NCI-H345 (cell line): ENCODE measurements at regions not wholly inside any gene's neighbourhood (a gene's known extent, or its start where the extent isn't known, plus 50 kb on each side); places are given as distances from the start of the nearest gene placed in this dataset.

Experiments used
- DNase-seq: peaks from one replicate; lab custom pipeline; 2025; lab: John Stamatoyannopoulos, UW

DNA sequence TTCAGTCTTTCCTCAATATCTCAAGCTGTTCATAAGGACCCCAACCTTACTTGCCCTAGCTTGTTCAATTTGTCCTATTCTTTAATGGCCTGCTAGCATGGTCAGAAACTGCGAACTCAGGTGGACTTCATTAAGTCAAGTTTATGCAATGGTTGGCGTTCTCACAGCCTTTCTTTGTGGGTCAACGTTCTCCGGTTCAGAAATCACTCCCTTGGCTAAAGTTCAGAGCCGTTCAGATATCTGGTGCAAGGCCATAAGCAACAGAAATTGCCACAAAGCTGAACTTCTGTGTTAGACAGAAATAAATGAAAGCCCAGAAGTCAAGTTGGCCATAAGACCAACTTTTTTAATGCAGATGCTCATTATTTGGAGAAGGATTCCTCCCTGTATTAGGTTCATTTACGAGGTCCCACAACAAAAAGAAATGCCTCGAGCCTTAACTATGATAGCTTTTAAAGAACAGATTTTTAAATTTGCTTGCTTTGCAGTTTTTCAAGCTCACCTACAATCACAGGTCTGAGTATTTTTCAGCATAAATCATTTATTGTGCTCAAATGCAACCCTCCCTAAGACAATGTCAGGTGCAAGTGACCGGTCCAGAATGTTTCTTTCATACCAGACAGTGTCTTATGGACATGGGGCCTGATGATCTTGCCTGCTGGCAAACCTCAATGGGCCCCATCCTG is 140.2 kb upstream of the COL11A1 start:
- no peak for DNase-seq

DNA sequence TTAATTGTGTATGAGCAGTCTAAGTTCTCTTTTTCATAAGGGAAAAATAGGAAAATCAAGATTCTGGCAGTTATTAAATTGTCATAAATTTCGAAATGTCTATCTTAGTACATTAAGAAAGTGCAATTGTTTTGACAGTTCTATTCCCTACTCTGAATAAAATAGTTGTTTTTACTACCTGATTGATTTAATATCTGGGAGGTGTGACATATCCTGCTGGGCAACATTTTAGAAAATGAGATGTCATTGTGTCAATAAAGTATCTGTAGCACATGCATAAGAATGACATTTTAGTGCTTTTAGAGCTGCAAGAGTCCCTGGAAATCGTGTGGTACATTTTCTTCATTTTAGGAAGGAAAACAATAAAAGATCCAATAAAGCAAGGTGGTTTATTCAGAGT is 139.2 kb upstream of the COL11A1 start:
- DNase-seq = no peak

DNA sequence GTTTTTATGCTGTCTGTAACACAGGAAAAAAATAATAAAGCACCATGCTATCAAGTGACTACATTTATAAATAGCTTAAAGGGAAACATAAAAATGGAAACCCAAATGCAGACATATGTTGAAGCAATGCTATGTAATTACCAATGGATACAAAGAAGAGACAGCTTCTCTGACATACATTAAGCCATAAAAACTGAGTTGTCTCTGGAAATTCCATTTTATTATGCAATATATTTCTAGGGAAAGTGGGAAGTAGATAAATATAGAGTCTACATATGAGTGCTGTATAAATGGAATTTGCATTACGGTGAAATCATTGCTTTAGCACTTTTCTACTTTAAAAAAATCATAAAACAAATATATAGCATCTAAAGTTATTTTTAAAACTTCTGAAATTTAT is 135.2 kb upstream of the COL11A1 start:
- no peak for DNase-seq

DNA sequence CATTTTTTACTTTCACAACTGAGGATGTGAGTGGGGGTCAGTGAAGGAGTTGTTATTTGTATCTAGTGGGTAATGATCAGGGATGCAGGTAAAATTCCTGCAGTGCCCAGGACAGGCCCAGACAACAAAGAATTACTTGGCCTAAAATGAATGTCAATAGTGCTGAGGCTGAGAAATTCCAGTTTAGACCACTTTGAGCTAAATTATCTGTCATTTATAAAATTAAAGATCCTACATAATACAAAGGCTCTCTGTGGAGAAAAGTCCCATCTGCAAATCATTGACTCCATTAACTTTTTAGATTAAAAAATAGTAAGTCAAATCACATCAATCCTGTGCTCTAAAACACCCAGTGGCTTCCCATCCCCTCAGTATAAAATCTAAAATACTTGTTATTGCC is 130.7 kb upstream of the COL11A1 start:
- DNase-seq = no peak

DNA sequence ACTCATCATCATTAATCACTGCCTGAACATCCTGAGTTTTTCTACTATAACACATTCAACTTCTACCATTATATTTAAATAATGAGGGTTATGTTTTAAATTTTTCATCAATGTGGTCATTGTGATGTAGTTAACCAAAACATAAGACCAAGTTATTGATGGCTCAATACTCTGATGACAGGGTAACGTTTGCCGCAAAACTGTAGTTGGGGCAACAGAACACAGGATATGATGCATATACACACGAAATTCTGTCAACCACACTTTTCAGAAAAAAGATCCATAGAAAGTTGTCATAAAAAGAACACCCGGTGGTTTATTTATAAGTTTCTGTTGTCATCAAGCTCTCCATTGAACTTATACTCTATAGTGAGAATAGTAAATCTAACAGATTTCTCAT is 121.7 kb upstream of the COL11A1 start:
- DNase-seq = no peak

DNA sequence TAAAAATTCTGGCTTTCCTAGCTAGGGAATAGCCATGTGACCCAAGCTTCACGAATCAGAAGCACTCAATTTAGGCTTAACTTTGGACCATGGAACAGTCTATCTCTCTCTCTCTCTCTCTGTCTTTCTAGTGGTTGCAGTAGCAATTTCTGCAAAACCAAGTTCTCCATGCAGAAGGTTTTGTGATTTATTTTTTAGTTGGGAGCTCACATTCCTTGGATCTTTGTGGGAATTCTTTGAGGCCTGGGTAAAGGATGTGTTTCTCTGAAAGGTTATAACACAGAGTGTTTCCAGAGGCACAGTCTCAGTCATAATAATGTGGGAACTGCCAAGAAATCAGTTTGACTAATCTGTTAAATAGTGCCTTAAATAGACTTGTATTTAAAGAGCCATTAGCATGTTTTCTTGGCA is 112.3 kb upstream of the COL11A1 start:
- no peak for DNase-seq

DNA sequence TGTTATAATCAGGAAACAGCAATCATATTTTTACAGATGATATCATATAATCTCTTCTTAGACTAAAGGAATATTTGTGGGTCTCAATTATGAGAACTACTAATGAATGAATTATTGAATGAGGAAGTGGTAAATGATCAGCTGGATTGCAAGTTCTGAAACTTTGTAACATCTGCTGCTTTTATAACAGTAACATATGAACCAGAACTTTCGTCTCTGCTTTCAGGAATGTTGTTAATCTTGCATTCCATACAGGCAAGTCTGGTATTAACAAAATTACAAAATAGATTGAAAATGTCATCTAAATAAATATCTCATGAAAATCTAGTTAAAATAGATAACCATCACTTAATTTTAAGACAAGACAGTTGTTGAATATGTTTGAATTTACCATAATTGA is 110.5 kb upstream of the COL11A1 start:
- no peak for DNase-seq

DNA sequence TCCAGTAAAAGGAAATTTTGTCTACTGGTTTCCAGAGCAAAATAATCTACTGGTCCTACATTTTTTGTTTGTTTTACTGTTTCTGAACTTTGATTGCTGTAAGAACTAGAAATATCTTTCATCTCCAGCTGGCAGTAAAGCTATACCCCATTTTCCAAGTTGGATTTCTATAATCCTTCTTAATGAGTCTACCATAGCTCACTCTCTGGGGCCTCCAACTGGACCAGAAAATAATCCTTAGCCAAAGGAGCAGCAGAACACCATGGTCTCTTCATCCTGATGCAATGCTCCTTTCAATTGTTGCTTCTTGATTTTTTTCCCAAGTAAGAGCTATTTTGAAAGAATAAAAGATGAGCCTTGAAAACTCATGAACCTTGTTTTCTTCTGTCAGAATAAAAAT is 110.0 kb upstream of the COL11A1 start:
- no peak for DNase-seq

DNA sequence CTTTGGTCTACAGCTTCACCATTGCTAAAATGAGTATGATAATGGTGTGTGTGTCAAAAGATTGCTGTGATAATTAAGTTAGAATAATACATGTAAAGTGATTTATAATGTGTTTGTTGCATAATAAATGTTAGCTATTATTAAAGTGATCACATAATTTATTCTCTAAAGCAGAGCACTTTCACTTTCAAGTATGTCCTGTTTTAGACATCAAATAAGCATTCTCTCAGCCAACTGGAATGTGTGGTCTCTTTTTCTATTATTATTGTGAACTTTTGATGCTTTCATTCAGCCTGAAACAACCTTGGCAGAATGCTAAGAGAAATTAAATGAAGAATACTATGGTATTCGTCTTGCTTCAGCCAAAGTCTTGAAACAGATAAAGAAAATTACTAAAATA is 102.8 kb upstream of the COL11A1 start:
- no peak for DNase-seq

DNA sequence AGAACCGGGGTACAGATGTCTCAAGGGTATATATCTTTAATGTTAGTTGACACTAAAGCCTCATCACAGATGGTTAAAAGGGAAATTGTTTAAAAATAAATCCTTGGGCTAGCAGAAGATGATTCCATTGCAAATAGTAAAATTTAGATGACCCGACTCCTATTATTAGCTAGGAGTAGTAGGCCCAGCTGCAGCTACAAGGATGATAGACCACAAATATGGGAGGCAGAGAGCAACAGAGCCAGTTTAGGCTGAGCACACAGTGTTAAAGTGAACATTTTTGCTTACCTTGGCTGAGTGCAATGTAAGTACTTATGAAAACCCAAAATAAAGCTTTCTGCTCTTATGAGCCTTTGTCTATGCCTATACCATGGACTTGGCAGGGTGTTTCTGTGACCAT is 100.5 kb upstream of the COL11A1 start:
- no peak for DNase-seq

DNA sequence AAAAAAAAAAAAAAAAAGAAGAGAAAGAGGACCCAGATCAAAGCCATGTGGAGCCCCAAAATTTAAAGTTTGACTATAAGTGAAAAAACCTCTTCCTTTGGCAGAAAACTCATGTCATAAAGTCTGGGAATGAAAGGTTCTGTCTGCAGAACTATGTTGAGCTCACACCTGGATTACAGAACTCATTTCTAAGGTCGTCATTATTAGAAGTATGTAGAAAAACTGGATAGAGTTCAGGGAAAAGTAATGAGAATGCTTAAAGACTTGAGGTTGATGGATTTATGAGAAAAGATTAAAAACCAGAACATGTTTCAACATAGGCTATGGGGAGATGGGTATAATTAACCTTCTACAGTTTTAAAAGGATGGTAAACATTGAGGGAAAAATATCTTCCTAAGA is 90.7 kb upstream of the COL11A1 start:
- DNase-seq = no peak

DNA sequence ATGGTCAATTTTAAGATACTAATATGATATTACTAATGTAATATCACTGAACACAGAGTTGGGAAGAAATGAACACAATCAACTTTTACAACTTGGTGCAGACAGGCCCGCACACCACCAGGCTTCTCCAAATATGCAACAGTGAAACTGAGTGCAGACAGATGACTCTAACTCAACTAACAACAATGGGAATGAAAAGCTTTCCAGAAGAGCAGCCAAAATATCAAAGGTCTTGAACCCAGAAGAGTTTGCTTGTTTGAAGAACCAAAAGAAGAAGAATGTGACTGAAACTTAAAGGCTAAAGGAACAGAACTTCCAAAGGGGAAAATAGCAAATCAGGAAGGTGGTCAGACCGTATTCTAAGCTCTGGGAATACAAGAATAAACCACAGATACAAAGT is 89.8 kb upstream of the COL11A1 start:
- no peak for DNase-seq

DNA sequence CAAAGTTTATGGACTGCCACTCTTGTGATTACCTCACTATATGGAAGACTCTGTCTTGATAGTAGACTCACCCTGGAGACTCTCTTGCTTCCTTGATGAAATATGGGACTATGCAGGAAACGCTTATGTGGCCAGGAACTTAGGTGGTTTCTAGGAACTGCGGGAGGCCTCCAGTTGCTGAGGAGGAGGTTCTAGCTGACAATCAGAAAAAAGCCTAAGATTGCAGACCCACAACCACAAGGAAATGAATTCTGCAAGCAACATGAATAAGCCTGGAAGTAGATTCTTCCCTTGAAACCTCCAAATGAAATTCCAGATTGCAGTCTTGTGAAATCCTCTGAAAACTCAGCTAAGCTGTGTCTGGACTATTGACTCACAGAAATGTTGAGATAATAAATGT is 88.9 kb upstream of the COL11A1 start:
- no peak for DNase-seq

DNA sequence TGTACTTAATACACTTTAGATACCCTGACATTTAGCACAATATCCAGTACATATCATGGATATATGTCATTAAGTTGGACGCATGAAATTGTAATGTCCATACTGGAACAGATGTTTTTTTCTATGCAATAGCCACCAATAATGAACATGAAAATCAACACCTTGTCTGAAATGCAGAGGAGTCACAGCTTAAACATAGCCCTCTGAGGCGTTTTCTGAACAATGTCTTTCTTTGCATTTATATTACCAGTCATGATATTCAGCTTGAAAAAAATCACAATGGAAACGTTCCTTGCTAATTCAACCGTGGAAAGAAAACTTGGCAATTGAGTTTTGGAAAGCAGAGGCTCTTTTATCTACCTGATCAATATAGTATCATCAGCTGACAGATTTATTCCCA is 86.7 kb upstream of the COL11A1 start:
- DNase-seq = no peak

DNA sequence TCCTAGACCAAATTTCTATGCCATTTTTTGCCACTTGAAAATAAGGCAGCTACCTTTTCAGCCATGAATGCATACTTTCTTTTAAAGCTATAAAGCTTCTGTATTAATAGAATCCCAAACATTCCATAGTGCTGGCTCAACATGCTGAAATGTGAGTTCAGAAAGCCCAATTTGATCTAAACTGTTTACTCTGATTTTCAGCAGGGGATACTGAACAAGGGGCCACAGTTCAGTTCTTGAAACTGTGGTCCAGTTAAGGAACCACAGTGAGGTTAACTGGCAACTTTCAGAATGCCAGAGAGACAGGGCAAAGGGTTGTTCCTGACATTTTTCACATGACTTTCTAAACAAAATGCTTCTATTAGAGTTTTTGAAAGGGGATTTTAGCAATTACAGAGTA is 85.7 kb upstream of the COL11A1 start:
- no peak for DNase-seq

DNA sequence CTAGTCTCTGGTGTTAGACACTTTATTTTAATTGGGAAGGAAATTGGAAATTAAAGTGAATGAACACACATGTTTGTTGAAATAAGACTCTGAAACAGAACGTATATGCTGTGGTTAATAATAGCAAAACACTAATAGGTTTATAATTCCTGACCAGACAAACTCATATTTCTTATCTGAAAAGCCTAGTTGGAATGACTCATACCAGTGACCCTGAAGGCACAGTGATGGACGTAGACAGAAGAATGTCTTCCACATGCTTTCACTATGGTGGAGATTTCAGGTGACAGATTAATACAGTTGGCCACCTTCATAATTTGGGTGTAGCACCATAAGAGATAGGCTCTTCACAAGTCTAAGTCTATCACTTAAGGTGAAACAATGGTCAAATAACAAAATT is 83.0 kb upstream of the COL11A1 start:
- DNase-seq = no peak

DNA sequence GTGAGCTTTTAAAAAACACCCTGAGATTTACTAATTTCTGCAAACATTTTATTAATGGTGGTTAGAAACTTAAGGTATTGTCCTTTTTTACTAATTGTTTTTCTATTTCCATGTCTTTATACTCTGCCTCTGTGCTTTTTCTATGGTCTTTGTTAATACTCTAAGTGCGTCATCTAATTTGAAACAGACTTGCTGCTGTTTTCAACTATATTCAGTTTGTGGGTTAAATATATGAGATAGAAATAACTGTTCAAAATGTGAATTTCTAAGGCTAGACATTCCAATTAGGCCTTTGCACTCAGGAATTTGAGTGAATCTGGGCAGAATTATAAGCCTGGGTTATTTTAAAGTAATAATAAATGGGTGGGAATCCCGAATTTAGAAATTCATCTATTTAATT is 82.4 kb upstream of the COL11A1 start:
- DNase-seq = no peak

DNA sequence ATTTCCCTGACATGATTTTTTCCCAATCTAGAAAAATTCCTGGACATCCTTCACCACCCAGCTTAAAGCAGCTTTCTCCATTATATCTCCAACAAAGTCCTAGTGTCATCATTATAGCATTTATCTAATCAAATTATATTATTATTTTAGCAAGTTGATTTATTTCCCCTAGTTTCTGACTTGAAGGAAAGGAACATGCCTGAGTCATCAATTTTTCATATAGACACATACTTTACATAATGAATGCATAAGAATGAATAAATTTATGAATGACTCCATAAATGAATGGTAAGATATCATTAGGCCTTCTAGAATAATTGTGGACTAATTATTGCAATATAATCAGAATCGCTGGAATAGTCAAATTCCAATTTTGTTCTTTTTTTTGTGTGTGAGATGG is 79.4 kb upstream of the COL11A1 start:
- DNase-seq = no peak

DNA sequence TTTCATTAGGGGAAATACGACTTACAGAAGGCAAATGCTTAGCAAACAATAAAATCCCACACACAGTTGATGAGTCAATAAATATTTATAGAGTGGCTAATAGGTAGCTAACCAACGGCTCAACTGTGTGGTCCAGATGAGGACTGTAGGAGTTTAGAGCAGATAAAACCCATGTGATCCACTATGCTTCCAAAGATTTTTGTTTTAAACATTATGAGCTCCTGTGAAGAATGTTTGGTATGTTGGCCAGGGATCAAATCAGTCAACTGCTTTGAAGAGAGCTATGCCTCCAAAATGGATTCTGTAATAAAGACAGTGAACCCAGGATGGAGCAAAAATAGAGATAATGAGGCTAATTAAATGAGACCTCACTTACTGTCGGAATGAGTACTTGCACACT is 72.3 kb upstream of the COL11A1 start:
- DNase-seq = no peak

DNA sequence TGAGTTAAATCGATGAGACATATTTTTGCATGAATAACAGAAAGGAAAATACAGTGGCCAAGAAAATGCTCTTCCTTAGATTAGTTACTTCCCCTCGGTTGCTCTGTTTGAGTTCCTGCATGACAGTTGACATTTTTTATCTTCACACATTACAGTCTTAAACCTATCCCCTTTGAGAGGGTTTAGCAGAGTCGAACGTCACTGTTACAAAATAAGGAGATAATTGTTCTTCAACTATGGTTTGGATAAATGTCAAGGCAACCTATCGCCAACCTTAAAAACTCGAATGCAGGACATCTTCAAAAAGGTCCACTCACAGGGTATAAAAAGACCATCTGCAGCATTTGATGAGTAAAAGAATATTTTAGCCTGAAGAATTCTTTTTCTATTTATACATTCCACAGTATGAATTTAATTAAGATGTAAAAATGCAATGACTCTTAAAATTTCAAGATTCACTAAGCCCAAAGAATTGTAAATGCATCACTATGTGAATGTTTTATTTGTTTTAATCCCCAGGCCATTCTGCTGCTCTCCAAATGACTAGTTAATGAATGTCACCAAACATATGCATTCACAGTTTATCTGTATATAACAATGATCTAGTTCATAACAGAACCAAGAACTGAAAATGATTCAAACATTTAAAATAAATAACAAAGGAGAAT is 68.9 kb upstream of the COL11A1 start:
- no peak for DNase-seq

DNA sequence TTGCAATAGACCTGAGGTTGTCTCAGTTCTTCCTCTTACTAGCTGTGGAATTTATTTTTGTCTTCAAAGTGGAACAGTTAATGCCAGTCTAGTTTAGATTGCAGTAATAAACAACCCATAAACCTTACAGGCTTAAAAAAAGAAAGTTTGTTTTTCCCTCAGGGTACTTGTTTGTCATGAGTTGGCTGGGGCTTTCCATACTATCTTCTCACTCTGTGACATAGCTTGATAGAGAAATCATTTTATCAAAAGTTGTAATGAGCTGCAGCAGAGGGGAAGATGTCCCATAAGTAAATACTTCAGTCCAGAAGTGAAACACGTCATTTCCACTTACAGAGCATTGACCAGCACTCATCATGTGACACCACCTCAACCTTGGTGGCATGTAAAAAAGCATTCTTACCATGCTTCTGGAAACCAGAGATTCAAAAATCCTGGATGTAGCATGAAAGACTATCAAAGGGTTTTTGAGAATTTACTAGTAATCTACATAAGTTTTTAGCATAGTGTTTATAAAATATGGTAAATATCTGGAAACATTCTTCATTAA is 62.8 kb upstream of the COL11A1 start:
- DNase-seq = no peak

DNA sequence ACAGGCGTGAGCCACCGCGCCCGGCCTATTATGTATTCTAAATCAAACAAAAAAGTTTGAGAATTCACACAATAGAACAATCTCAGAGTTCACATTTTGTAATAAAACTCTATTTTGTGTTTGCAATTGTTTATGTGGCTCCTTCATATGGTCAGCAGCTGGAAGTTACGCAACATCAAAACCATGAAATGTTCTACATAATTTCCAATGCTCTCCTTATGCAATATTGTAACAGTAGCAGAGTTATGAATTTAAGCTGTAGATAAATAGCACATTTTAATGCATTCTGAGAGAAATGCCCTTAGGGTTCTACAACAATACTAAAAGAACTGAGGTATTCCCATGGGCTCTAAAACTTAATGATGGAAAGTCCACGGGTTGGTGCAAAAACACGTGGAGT is 62.3 kb upstream of the COL11A1 start:
- no peak for DNase-seq

DNA sequence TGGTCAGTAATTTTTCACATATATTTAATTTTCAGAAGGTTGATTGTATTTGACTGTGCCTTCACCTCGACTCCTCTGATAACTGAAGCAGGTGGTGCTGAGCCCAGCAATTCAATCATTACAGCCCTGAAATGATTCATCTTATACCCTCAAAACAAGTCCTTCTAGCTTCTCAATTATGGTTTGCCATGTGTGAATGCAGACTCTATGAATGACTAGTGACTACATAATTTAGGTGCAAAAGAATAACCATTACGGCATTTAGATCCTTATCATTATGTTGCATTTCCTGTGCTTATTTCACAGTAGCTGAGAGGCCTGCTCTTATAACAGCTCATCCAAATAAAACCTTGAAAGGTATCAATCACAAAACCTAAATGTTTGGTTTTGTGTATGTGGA is 54.0 kb upstream of the COL11A1 start:
- no peak for DNase-seq

DNA sequence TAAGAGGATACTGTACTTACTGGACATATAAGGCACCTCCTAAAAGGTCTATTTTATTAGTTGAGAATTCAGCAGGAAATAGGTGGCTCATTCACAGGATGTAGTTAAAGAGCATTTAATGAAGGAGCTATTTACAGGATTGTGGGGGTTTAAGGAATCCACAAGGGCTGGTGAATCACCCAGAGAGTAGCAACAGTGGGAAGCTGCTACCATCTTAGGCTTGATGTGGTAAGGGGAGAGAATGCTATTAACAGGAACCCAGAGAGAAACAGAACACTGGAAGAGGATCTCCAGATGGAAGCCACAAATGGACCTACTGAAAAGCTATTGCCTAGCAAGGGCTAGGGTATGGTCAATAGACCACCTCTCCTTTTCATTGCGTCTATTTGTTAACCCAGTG is 52.0 kb upstream of the COL11A1 start:
- DNase-seq = no peak
